HG03196 (cell line): ENCODE measurements at regions not wholly inside any gene's neighbourhood (a gene's known extent, or its start where the extent isn't known, plus 50 kb on each side); places are given as distances from the start of the nearest gene placed in this dataset.

ENCODE experiments used
- ATAC-seq: cut with Tn5 transposase; IDR thresholded peaks from one replicate; pipeline ENCODE4 v1.9.1; 2021; ENCODE audit not compliant: unreplicated experiment

DNA sequence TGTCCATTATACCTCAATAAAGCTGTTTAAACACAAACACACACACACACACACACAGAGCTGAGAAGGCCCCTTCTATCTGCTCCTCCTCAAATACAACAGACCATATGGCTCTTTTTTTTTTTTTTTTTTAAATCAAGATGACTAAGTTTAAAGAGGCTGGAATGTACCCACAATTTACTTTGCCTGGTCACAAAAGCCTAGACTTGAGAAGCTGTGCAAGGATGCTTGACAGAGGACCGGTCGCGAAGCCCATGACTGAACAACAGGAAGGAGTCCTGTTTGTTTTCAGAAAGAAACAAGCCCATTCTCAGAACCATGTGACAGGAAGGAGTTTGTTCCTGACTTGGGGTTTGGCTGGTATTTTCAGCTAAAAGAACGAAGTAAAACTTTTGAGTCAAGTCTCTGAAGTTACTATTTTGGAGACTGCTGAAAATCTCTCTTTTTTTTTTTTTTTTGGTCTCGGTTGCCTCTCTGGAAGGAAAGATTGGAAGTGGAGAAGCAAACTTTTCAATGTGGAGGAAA lies 650.9 kb upstream of the TENM3 start:
- ATAC-seq, result no peak

DNA sequence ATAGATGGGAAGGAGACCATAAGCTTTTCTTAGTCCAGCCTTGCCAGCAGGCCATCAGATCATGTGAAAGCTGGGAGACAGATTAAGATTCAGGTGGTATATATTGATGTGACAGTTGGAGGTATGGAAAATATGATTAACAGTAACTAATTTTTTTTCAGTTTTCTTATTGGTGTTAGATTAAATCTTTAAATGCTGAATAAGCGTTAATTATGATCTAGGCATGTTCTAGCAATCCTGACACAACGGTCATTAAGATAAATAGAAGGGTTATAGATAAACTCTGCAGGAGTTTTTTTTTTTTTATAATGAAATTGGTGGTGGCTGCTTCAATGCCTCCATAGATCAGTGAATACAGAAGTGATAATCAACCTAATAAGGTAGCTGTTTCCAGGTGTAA lies 649.5 kb upstream of the TENM3 start:
- no peak for ATAC-seq

DNA sequence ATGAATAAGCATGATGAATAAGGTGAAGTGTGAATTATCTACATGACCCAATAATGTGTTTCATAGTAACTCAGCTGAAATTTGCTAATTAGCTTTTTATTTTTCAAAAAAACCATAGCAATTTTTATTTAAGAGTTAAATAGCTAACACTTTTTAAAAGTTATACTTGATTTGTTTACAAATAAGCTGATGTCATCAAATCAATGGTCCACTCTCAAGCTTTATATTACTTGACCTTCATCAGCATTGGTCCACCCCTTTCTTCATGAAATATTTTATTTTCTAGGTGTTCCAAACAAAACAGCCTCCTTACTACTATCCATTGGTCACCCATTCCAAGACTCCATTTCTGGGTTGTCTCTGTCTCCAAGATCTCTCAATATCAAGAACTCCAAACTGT lies 649.0 kb upstream of the TENM3 start:
- no peak for ATAC-seq

GRCh38 chr4:181595716-181596115 lies 647.5 kb upstream of the TENM3 start:
- no peak for ATAC-seq

DNA sequence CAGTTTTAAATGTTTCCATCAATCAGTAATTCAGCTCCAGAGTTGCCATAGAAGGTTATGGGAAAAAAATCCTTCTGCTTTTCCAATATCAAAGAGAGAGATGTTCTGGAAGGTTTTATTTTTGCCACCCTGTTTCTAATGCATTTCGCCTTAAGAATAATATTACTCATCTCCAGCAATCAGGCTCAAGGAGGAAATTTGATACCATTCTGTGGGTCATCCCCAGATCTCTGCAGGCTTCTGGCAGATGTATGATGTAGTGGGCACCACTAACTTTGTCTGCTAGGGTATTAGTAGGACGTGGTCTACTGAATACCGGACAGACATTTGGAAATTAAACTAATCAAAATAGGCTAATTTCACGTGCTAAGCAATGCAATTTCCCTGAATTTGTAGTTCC lies 645.4 kb upstream of the TENM3 start:
- no peak for ATAC-seq

DNA sequence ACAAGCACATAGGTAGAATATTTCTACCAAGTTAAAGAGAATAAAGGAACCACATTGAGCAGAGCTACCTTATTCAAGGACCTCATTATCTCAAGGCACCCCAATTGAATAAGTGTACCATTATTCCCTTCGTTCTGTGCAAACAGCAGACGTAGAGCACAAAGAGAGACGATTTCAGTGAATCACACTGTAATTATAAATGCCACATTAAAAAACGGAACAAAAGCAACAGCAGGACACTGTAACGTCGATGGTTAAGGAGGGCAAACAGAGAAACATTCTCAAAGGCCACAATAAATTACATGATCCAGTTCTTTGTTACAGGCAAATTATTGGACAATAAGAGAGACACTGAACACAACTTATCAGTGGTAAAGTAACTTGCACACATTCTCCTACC lies 644.1 kb upstream of the TENM3 start:
- no peak for ATAC-seq

- no peak for ATAC-seq
These were observed 642.1 kb upstream of the TENM3 start for GRCh38 chr4:181601103-181601502.

DNA sequence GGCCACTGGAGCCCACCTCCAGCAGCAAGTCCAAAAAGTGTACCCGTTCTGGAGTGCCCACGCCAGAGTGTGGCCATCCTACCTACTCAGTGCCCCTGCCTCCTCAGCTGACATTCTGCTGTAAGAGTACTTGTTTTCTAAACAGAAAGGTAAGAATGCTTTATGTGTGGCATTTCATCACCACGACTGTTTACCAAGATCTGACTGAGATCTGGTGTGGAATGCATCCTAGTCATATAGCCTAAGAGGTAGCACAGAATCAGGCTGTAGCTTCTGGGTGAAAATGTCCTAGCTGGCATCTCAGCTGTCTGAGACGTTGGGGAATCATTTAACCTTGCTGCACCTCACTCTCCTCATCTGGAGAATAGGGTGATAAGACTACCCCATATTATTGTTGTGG lies 638.7 kb upstream of the TENM3 start:
- no peak for ATAC-seq

DNA sequence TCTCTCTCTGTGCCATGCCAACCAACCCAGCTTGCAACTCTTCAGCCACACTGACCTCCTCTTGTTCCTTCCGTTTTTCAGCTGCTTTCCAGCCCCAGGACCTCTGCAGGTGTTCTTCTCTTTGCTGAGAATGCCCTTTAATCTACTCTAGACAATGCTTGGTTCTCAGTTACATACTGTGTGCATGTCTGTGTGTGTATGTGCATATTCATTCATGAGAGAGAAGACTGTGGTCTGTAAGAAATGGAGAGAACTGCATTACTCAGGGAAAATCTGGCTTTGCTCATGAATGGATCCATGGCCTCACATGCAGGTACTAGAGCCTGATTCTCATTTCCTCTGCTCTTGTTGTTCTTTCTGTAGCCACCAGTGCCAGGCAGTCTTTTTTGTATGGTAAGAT lies 636.9 kb upstream of the TENM3 start:
- ATAC-seq, result no peak

- ATAC-seq, result no peak
These were observed 635.0 kb upstream of the TENM3 start for GRCh38 chr4:181608181-181608580.

DNA sequence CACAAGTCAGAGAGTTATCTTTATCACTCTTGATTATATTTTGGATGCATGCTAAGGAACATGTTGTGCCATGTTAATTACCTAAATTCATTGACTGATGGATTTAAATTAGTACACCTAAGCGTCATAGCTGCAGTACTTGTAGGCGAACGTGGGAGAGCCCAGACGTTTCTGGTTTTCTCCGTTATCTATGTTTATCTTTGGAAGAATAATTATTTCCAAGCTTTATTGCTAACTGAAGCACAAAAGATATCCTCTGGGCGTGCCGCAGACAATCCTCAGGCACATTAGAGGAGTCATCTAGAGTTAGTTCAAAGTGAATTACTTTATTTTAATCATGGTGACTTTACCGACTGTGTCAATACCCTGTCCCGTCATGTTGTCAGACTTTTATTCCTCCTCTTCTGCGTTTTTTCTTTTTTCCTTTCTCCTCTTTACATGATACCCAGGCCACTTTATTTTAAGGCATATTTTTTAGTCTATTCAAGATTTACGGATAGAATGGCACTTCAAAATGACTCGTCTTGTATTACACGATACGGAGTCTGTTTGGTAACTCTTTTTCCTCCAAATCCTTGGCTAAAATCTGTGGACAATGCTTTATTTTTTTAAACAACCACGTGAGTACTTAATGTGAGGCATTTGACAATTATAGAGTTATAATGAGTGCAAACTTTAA lies 632.0 kb upstream of the TENM3 start:
- ATAC-seq, result no peak

- no peak for ATAC-seq
These were observed 631.1 kb upstream of the TENM3 start for GRCh38 chr4:181611946-181612600.

DNA sequence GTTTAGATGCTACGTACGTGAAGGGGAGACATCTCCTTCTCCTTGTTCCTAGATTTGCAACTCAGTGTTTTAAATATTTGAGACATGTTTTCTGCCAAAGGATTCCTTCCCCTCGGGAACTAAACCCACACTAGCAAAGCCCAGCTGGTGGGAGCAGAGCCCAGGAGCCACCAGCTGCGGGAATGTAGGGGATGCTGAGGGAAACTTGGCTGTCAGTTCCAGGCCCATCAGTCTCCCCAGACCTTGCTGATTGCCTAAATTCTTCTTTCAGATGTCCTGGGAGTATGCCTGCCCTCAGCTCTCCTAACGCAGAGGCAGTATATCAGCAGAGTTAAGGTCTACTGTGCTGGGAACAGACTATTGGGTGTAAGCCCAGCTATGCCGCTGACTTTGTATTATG lies 630.0 kb upstream of the TENM3 start:
- ATAC-seq, result no peak

DNA sequence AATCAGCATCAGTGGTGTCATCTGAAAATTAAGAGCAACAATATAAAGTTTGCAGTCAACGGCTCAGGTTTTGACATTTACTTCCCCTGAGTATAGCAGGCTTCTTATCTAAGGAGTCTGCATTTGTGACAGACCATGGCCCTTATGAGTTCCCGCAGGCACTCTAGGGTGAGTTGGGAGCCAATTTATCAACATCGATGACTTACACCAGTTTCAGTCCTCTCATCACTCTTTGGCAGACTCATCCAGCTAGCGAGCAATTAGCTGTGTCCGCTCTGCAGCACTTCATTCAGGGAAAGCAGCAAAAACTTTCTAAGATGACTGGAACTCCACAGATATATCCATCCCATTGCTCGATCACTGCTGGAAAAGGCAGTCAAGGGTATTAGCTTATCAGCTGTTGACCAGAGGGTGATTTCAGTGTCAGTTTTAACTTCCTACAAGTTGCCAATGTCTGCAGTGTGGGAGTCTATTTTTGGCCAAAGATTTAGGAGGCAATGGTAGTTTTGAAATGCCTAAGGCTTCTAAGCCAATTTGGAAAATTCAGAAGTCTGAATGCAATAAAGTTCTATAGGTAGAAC lies 625.1 kb upstream of the TENM3 start:
- no peak for ATAC-seq

DNA sequence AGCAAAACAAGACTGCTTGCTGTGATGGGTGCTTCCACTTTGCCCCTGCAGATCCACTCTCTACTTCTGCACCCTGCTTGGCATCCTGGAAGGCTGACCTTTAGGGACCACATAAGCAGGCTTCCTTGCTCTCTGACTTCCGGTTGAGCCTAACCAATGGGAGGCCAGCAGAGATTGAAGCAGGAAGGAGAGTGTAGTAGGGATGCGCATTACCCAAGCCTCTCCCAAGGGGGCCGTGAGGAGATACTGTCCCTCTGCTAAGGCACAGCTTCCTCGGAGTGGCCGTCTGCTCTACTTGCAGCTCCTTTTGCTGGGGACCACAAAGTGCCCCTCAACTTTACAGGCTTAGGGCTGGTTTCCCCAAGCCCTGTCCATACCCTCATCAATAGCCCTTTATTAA lies 624.3 kb upstream of the TENM3 start:
- no peak for ATAC-seq

DNA sequence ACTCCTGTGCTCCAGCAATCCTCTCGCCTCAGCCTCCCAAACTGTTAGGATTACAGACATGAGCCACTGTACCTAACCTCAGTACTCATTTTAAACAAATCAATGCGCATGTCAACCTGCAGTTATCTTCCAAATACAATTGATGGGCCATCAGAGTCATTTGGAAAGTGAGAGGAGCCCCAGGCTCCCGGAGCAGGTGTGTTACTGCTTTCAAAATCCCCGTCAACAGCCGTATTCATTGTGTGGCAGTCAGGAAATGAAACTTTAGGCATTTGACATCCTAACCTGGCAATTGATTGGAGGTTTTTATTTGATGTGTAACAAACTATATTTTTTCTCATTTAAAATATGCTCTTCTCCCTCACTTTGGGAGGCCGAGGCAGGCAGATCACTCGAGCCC lies 623.6 kb upstream of the TENM3 start:
- ATAC-seq, result no peak

DNA sequence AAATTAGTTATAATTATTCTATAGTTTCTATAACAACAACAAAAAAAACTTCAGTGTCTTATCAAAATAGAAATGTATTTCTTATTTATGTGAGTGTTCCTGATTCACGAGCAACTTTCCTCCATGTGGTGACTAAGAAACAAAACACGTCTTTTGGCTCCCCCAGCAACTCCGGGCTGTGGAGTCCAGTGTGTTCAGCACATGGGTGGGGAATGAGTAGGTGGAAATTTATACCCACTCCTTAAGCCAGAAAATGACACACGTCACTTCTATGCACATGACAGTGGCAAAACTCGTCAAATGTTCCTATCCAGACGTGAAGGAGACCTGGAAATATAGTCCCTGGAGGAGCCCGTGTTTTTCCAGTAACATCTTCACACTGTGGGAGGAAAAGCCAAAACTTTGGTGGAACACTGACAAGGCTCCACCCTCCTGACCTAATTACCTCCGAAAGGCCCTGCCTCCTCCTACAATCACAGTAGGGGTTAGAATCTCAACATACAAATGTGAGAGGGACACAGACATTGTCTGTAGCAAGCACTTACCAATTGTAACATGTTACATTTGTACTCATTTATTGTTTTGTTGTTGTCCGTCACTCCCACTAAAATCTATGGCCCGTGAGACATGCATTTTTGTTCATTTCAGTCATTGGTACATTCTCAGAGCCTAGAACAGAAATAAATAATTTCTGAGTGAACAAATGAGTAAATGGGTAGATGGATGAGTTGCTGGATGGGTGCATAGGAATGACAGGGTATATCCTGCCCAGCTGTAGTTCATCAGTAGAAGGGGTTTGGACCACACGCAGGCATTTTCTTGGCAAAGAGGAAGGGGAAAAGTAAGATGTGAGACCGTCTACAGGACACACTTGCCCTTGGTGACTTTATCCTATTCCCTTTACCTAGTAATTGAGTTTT lies 605.8 kb upstream of the TENM3 start:
- ATAC-seq, result no peak

GRCh38 chr4:181643466-181643865 lies 599.7 kb upstream of the TENM3 start:
- no peak for ATAC-seq

DNA sequence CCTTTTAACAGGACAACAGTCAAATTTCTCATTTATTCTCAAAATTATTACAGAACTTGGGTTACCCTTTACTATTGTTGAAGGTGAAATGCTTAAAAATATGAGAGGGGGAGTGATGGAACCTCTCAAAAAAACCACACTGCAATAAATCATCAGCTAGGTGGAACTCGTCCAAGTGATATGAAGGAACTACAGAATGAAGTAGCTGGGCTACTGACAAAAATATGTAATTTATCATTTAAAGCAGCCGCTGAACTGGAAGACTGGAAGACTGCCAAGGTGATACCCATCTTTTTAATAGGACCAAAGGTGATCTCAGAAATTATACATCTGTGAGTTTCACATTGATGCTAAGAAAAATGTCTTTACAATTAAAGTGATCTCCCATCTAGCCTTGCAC lies 597.7 kb upstream of the TENM3 start:
- no peak for ATAC-seq

DNA sequence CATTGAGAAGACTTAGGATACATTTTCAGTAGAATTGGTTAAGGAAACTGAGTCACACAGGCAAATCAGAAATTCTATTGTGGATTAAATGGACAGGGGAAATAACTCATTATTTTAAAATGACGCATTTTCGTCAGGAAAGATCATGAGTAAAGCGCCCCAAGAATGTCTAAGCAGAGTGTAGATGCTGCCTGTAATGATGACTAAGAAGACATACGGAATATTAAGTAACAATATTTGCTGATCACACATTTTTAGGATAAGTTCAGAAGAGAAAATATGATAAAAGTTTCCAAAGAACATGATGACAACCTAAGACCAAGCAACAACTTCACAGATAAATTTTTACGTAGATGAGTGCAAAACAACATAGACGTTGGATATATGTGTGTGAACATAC lies 596.3 kb upstream of the TENM3 start:
- no peak for ATAC-seq

DNA sequence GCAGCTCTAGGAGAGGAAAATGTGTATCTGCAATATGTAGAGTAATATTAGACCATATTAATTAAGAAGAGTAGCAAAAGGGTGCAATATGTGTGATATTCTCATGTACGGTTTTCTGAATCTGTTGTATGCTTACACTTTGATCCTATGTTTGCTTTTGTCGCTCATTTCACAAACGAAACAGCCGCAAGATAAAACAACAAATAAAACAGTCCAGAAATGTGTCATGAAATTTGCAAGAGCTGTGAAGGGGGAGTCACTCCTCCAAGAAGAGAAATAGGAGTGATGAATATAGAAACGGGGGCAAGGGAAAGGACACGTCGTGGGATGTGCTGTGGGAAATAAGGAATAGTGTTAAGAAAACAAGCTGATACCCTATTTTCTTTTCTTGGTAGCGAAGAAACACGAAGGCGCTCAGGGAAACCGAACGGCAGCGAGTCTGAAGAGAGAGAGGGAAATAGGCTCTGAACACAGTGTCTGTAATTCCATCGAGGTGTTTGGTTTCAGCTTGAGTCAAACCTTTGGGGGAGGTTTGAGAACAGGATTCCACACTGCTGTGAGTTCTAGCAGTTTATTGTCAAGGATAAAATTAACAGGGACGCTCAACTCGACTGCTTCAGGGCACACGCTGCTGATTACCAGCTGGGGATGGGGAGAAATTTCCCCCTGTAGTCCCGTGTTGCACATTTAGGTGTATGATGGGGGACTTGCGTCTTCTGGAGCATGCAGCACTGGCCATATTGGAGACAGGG lies 595.6 kb upstream of the TENM3 start:
- no peak for ATAC-seq
